ENCODE measurements at regions not wholly inside any gene's neighbourhood (a gene's known extent, or its start where the extent isn't known, plus 50 kb on each side); places are given as distances from the start of the nearest gene placed in this dataset.
"Not testable (repeated sequence)": the region's sequence is repeated elsewhere in the genome, so short reads cannot be mapped to it uniquely, and the experiment has no call there.

- no peak for DNase-seq
Measured at GRCh38 chr2:82268446-82268845, 1963.9 kb upstream of the LRRTM1 start.

GRCh38 chr2:82260521-82260920 lies 1956.0 kb upstream of the LRRTM1 start:
- no peak for DNase-seq

GRCh38 chr2:82259551-82259950 lies 1955.0 kb upstream of the LRRTM1 start:
- no peak for DNase-seq

- DNase-seq = no peak
Measured at GRCh38 chr2:82257796-82258555, 1953.4 kb upstream of the LRRTM1 start.

GRCh38 chr2:82256983-82257632 lies 1952.6 kb upstream of the LRRTM1 start:
- DNase-seq = no peak

- DNase-seq = no peak
Measured at GRCh38 chr2:82256288-82256687, 1951.7 kb upstream of the LRRTM1 start.

- DNase-seq = no peak
Measured at GRCh38 chr2:82254728-82255127, 1950.2 kb upstream of the LRRTM1 start.

GRCh38 chr2:82246220-82246775 lies 1941.7 kb upstream of the LRRTM1 start:
- DNase-seq = no peak

GRCh38 chr2:82239176-82239575 lies 1934.6 kb upstream of the LRRTM1 start:
- no peak for DNase-seq

- DNase-seq = no peak
Measured at GRCh38 chr2:82237994-82238662, 1933.6 kb upstream of the LRRTM1 start.

GRCh38 chr2:82234283-82234874 lies 1929.8 kb upstream of the LRRTM1 start:
- no peak for DNase-seq

GRCh38 chr2:82233806-82234205 lies 1929.3 kb upstream of the LRRTM1 start:
- DNase-seq = no peak

GRCh38 chr2:82230406-82230805 lies 1925.9 kb upstream of the LRRTM1 start:
- DNase-seq = no peak

GRCh38 chr2:82226441-82226840 lies 1921.9 kb upstream of the LRRTM1 start:
- no peak for DNase-seq

GRCh38 chr2:82224301-82224940 lies 1919.9 kb upstream of the LRRTM1 start:
- no peak for DNase-seq

GRCh38 chr2:82215212-82215611 lies 1910.7 kb upstream of the LRRTM1 start:
- DNase-seq = no peak

- no peak for DNase-seq
Measured at GRCh38 chr2:82199493-82199852, 1894.9 kb upstream of the LRRTM1 start.

- DNase-seq = no peak
Measured at GRCh38 chr2:82198809-82199492, 1894.4 kb upstream of the LRRTM1 start.

- peak in 1 of 5 donors; percentile 0 for DNase-seq
Measured at GRCh38 chr2:82182270-82182669, 1877.7 kb upstream of the LRRTM1 start.

GRCh38 chr2:82175210-82175609 lies 1870.7 kb upstream of the LRRTM1 start:
- not testable (repeated sequence) for DNase-seq

GRCh38 chr2:82172483-82172882 lies 1867.9 kb upstream of the LRRTM1 start:
- DNase-seq = no peak

GRCh38 chr2:82169379-82169778 lies 1864.8 kb upstream of the LRRTM1 start:
- no peak for DNase-seq

Measured in T-helper 1 cell (primary cell).